Lung microvascular endothelial cell (primary cell): ENCODE measurements at regions not wholly inside any gene's neighbourhood (a gene's known extent, or its start where the extent isn't known, plus 50 kb on each side); places are given as distances from the start of the nearest gene placed in this dataset.
A peak's percentile ranks its signal among the peaks of the same experiment; 100 is the strongest.
"Not testable (repeated sequence)": the region's sequence is repeated elsewhere in the genome, so short reads cannot be mapped to it uniquely, and the experiment has no call there.

Source experiments
- DNase-seq, 2 donors: peaks; one replicate each; pipeline versions ENCODE4 v3.0.0 to v3.0.0-alpha.2; 2010; ENCODE audit warnings: low read depth in 2 of 2

DNA sequence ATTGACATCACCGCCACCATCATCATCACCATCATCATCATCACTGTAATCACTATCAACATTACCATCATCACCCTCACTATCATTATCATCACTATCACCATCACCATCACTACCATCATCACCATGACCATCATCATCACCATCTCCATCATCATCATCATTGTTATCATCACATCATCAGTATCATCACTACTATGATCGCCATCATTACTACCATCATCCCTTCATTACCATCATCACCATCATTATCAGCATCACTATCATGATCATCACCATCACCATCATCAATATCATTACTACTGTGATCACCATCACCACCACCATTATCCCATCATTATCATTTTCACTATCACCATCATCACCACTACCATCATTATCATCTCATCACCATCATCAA is 368.3 kb downstream of the SEC14L1 start:
- DNase-seq = no peak

- DNase-seq = no peak
Observed at GRCh38 chr17:77509599-77509998, 368.8 kb downstream of the SEC14L1 start.

GRCh38 chr17:77510133-77510796 is 369.5 kb downstream of the SEC14L1 start:
- DNase-seq = no peak

GRCh38 chr17:77511514-77512061 is 370.8 kb downstream of the SEC14L1 start:
- no peak for DNase-seq

GRCh38 chr17:77512062-77512946 is 371.5 kb downstream of the SEC14L1 start:
- DNase-seq = no peak

DNA sequence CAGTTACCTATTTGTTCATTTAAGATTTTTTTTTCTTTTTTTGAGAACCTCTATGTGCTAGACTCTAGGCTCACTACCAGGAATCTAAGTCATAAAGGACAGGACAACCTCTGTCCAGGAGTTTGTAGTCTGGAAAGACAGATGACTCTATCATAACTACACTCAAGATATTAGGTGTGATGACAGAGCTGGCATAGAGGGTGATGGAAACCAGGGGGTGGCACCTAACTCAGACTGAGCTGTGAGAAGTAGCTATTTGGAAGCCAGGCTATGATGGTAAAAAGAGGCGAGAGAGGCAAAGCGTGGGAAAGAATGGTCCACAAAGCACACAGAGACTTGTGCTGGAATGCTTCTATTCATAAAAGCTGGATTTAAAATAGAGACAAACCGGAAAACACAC is 372.3 kb downstream of the SEC14L1 start:
- no peak for DNase-seq

- no peak for DNase-seq
Observed at GRCh38 chr17:77515227-77515626, 374.5 kb downstream of the SEC14L1 start.

GRCh38 chr17:77516902-77517301 is 376.1 kb downstream of the SEC14L1 start:
- DNase-seq = peak in 1 of 2 donors; percentile 58

- DNase-seq = no peak
Observed at GRCh38 chr17:77521076-77521475, 380.3 kb downstream of the SEC14L1 start.

DNA sequence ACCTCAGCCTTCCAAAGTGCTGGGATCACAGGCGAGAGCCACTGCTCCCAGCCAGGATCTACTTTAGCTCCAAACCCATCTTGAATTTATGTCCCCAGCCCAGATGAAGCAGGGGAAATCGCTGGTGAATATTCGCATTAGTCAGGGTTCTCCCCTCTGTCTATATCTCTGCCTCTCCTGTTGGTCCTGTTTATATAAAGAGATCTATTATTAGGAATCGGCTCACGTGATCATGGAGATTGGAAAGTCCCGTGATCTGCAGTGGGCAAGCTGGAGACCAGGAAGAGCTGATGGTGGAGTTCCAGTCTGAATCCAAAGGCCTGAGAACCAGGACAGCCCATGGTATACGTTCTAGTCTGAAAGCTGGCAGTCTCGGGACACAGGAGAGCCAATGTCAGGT is 382.8 kb downstream of the SEC14L1 start:
- peak in 1 of 2 donors; percentile 17 for DNase-seq

- no peak for DNase-seq
Observed at GRCh38 chr17:77526259-77526711, 385.5 kb downstream of the SEC14L1 start.

- DNase-seq = no peak
Observed at GRCh38 chr17:77526728-77527350, 386.1 kb downstream of the SEC14L1 start.

DNA sequence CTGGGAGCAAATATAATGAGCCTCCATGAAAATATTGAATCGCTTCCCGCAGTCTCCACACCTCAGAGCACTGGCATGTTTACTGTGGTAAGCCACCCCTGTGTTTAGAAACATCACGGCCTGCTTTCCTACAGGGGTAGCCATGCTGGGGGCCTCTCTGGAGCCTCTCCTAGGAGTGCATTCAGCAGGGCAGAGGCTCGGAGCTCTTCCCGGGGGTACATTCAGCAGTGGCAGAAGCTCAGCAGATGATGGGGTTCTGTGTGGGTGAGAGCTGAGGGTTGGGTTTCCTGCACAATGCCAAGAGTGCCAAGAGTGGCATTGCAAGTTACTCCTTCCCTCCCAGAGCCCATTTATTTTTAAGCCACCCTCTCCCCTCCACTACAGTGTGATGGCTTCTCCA is 386.6 kb downstream of the SEC14L1 start:
- DNase-seq = no peak

DNA sequence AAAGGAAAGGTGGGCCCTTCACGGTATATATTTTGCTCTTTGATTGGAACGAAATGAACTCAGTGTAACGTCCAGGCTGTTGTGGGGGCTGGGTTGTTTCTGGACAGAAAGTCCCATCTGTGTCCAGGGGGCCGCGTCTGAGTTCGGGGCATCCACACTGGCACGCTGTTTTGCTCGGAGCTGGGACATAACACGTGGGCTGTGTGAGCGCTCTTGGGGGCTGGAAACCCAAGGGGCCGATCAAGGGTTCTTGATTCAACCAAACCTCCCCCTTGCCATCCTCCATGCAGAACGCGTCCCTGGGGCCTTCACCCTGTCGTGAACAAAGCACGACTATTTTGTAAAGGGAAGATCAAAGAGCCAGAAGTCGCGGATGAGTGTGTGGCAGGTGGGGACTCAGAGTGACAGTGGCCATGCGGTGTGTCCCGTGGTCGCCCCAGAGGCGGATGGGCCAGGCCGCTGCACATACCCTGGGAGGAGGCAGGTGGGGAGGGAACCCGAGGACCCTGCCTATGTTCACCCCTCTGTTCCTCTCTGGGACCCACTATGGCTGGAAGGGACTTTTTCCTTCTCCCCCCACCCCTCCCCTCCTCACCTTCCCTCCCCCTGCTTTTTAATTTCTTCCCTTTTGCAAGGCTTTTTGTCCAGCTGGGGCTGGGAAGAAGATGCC is 387.2 kb downstream of the SEC14L1 start:
- no peak for DNase-seq

- DNase-seq = no peak
Observed at GRCh38 chr17:77528516-77529327, 388.0 kb downstream of the SEC14L1 start.

DNA sequence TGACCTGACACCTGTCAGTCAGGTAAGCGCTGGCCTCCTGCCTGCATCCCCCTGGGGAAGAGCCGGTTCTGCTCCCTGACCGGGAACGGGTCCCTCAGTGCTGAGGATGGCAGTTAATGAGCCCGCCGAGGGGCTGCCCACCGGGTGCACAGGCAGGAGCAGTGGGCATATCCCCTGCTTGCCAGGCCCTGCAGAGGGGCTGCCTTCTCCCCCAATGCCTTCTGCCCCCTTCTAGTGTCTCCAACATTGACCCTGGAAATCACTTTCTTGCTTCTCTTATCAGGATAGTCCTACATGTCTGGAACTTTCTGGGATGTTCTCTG is 388.5 kb downstream of the SEC14L1 start:
- no peak for DNase-seq

GRCh38 chr17:77530591-77530990 is 389.8 kb downstream of the SEC14L1 start:
- no peak for DNase-seq

GRCh38 chr17:77531002-77531401 is 390.2 kb downstream of the SEC14L1 start:
- no peak for DNase-seq

- no peak for DNase-seq
Observed at GRCh38 chr17:77531641-77532040, 390.9 kb downstream of the SEC14L1 start.

GRCh38 chr17:77533697-77534096 is 392.9 kb downstream of the SEC14L1 start:
- DNase-seq = not testable (repeated sequence)

GRCh38 chr17:77534137-77534536 is 393.4 kb downstream of the SEC14L1 start:
- no peak for DNase-seq
